Neural crest cell (in vitro differentiated cells): ENCODE measurements at regions not wholly inside any gene's neighbourhood (a gene's known extent, or its start where the extent isn't known, plus 50 kb on each side); places are given as distances from the start of the nearest gene placed in this dataset.

ENCODE experiments used
- DNase-seq: peaks from one replicate; pipeline ENCODE4 v3.0.0; 2021; ENCODE audit warnings: low read depth, mixed read lengths, low spot score
- H3K27ac Mint-ChIP-seq: one replicate; pipeline ENCODE4 v1.8.0; 2021; ENCODE audit warnings: mild to moderate bottlenecking, mixed read lengths; ENCODE audit not compliant: unreplicated experiment
- H3K27me3 Mint-ChIP-seq: 2 replicates; pipeline ENCODE4 v1.8.0; 2021; ENCODE audit warnings: low read depth, mild to moderate bottlenecking, mixed read lengths
- H3K36me3 Mint-ChIP-seq: 2 replicates; pipeline ENCODE4 v1.8.0; 2021; ENCODE audit warnings: low read depth, mild to moderate bottlenecking, mixed read lengths
- H3K4me1 Mint-ChIP-seq: 2 replicates; pipeline ENCODE4 v1.8.0; 2021; ENCODE audit warnings: mixed read lengths
- H3K4me3 Mint-ChIP-seq: one replicate; pipeline ENCODE4 v1.8.0; 2021; ENCODE audit warnings: mild to moderate bottlenecking, mixed read lengths
- H3K9me3 Mint-ChIP-seq: 2 replicates; pipeline ENCODE4 v1.8.0; 2021; ENCODE audit warnings: mixed read lengths
- CTCF ChIP-seq: fragments of 200-600 bp; sonication (generic); conservative IDR thresholded peaks from 2 replicates; pipeline ENCODE4 v1.5.0; 2021; ENCODE audit warnings: antibody characterized with exemption, mild to moderate bottlenecking

- H3K27ac Mint-ChIP-seq: no peak overlapping the region
- peaks cover 6% of the 10 kb centered on the region for H3K27me3 Mint-ChIP-seq
- no peaks in the 10 kb centered on the region for H3K9me3 Mint-ChIP-seq
- TF ChIP-seq CTCF: no peak
- no peak overlapping the region for H3K4me3 Mint-ChIP-seq
- no peaks in the 10 kb centered on the region for H3K4me1 Mint-ChIP-seq
- no peak for DNase-seq
- no peaks in the 10 kb centered on the region for H3K36me3 Mint-ChIP-seq
Observed at GRCh38 chr4:81350040-81350439, 121.7 kb downstream of the RASGEF1B start.

- peaks cover 3% of the 10 kb centered on the region for H3K27me3 Mint-ChIP-seq
- H3K9me3 Mint-ChIP-seq: no peaks in the 10 kb centered on the region
- no peaks in the 10 kb centered on the region for H3K36me3 Mint-ChIP-seq
- DNase-seq: no peak
- no peak overlapping the region for H3K27ac Mint-ChIP-seq
- no peak for TF ChIP-seq CTCF
- no peak overlapping the region for H3K4me3 Mint-ChIP-seq
- H3K4me1 Mint-ChIP-seq: no peaks in the 10 kb centered on the region
Observed at GRCh38 chr4:81348778-81349094, 123.0 kb downstream of the RASGEF1B start.

GRCh38 chr4:81348086-81348777 is 123.5 kb downstream of the RASGEF1B start:
- Mint-ChIP-seq H3K27ac (no peak overlapping the region), H3K4me3 (no peak overlapping the region), H3K27me3 (peaks cover 3% of the 10 kb centered on the region), H3K9me3 (no peaks in the 10 kb centered on the region), H3K4me1 (no peaks in the 10 kb centered on the region), H3K36me3 (no peaks in the 10 kb centered on the region)
- no peak for DNase-seq
- TF ChIP-seq CTCF: no peak

DNA sequence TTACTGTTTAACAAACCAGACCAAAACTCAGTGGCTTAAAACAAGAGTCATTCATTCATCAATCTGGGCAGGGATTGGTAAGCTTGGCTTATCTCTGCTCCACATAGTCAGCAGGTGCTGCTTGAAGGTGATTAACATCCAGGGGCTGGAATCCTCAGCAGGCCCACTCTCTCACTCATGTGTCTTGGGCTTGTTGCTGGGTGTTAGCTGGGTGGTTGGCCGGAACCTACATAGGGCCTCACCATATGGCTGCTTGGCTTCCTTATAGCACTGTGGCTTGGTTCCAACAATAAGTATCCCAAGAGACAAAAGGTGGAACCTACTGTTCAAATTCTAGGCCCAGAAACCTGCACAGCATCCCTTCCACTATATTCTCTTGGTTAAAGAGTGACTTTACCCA is 125.0 kb downstream of the RASGEF1B start:
- DNase-seq: no peak
- Mint-ChIP-seq H3K36me3 (no peaks in the 10 kb centered on the region), H3K27ac (no peak overlapping the region), H3K4me3 (no peak overlapping the region), H3K4me1 (no peaks in the 10 kb centered on the region), H3K9me3 (no peaks in the 10 kb centered on the region), H3K27me3 (no peaks in the 10 kb centered on the region)
- TF ChIP-seq CTCF: no peak

- Mint-ChIP-seq H3K4me3 (no peak overlapping the region), H3K4me1 (no peaks in the 10 kb centered on the region), H3K9me3 (peaks cover 5% of the 10 kb centered on the region), H3K27ac (no peak overlapping the region), H3K36me3 (no peaks in the 10 kb centered on the region), H3K27me3 (no peaks in the 10 kb centered on the region)
- no peak for DNase-seq
- no peak for TF ChIP-seq CTCF
Observed at GRCh38 chr4:81343536-81343935, 128.2 kb downstream of the RASGEF1B start.

DNA sequence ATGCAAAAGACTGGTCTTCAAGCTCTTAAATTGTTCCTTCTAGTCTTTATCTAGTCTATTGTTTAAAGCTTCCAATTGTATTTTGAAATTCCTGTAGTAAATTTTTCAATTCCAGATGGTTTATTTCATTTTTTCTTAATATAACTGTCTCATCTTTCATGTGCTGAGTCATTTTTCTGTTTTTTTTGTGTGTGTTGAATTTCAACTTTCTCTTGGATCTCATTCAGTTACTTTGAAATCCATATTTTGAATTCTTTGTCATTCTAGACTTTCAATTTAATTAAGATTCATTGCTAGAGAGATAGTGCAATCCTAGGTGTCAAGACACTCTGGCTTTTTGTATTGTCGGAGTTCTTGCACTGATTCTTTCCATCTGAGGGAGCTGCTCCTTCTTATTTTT is 128.0 kb upstream of the PRKG2 start:
- Mint-ChIP-seq H3K4me1 (no peaks in the 10 kb centered on the region), H3K27ac (no peak overlapping the region), H3K36me3 (no peaks in the 10 kb centered on the region), H3K9me3 (peaks cover 5% of the 10 kb centered on the region), H3K27me3 (no peaks in the 10 kb centered on the region), H3K4me3 (no peak overlapping the region)
- TF ChIP-seq CTCF: no peak
- no peak for DNase-seq
